Upper lobe of left lung (tissue), 4 donors: ENCODE measurements at regions not wholly inside any gene's neighbourhood (a gene's known extent, or its start where the extent isn't known, plus 50 kb on each side); places are given as distances from the start of the nearest gene placed in this dataset.

Experiments
- EP300 ChIP-seq, 4 donors: sonication (generic); formaldehyde crosslinking; IDR thresholded peaks; one replicate each; pipeline ENCODE4 v1.5.1; 2017; ENCODE audit warnings: antibody characterized with exemption in 4 of 4, control low read depth in 2 of 4
- POLR2A ChIP-seq, 4 donors: fragments of 450-650 bp; IDR thresholded peaks; one replicate each; pipeline ENCODE4 v1.5.1; 2016 to 2017; ENCODE audit warnings: antibody characterized with exemption in 4 of 4, mild to moderate bottlenecking in 2 of 4
- POLR2AphosphoS5 ChIP-seq, 2 donors: sonication (generic); formaldehyde crosslinking; IDR thresholded peaks; one replicate each; pipeline ENCODE4 v1.5.1; 2017; ENCODE audit warnings: antibody characterized with exemption in 2 of 2
- TF ChIP-seq, protein P1 (sequence below), 6 experiments: fragments of 450-650 bp in 4 of 6; fragments of 200-600 bp in 2 of 6; sonication (generic) in 2 of 6; IDR thresholded peaks; one replicate each; pipeline ENCODE4 v1.5.1; 2016 to 2019; ENCODE audit warnings: antibody characterized with exemption in 6 of 6

DNA sequence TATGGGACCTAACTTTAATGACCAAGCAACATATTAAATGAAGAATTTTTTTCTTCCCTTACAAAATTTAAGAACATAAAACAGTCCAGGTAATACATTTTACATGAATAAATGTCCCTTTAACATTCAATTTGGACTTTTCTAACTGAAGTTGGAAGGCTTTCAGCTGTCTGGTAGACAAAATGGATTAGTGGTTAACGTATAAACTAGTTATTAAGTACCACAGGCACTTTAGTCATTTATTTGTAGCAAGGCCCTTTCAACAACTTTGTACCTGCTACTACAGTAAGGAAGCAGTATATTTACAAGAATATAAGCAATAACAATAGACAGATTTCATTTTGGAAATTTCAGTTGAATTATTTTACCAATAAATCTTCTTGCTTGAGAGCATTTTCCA lies 152.5 kb upstream of the TENT5D start:
- TF ChIP-seq, protein P1, sequence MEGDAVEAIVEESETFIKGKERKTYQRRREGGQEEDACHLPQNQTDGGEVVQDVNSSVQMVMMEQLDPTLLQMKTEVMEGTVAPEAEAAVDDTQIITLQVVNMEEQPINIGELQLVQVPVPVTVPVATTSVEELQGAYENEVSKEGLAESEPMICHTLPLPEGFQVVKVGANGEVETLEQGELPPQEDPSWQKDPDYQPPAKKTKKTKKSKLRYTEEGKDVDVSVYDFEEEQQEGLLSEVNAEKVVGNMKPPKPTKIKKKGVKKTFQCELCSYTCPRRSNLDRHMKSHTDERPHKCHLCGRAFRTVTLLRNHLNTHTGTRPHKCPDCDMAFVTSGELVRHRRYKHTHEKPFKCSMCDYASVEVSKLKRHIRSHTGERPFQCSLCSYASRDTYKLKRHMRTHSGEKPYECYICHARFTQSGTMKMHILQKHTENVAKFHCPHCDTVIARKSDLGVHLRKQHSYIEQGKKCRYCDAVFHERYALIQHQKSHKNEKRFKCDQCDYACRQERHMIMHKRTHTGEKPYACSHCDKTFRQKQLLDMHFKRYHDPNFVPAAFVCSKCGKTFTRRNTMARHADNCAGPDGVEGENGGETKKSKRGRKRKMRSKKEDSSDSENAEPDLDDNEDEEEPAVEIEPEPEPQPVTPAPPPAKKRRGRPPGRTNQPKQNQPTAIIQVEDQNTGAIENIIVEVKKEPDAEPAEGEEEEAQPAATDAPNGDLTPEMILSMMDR (IDR thresholded peaks at IDR 0.05), result no peak
- TF ChIP-seq POLR2AphosphoS5 (IDR thresholded peaks at IDR 0.05) (no peak), POLR2A (IDR thresholded peaks at IDR 0.05) (no peak), EP300 (IDR thresholded peaks at IDR 0.05) (no peak)
